Spleen (tissue), 7 donors: ENCODE measurements at regions not wholly inside any gene's neighbourhood (a gene's known extent, or its start where the extent isn't known, plus 50 kb on each side); places are given as distances from the start of the nearest gene placed in this dataset.

ENCODE experiments used
- CTCF ChIP-seq, 11 experiments: fragments of 200-600 bp in 7 of 11; fragments of 450-650 bp in 4 of 11; sonication (generic) in 4 of 11; IDR thresholded peaks in 8 of 11; conservative IDR thresholded peaks in 3 of 11; 1 replicate in 7 of 11; 2 replicates in 4 of 11; pipeline versions ENCODE4 v1.4.0 to v1.8.0; 2016 to 2021; ENCODE audit warnings: antibody characterized with exemption in 11 of 11, inconsistent platforms in 4 of 11, mild to moderate bottlenecking in 1 of 11
- POLR2A ChIP-seq, 3 donors: fragments of 450-650 bp; IDR thresholded peaks; one replicate each; pipeline ENCODE4 v1.5.1; 2017; ENCODE audit warnings: antibody characterized with exemption in 3 of 3, mild to moderate bottlenecking in 1 of 3
- POLR2AphosphoS5 ChIP-seq, 3 donors: sonication (generic); formaldehyde crosslinking; IDR thresholded peaks; one replicate each; pipeline ENCODE4 v1.5.1; 2017; ENCODE audit warnings: antibody characterized with exemption in 3 of 3
- donor health status: DM: no; HTN: no; CAD: no; lungs with moderate emphysema.
- donor health status: DM: no; HTN: no; CAD: no.
- donor health status: DM: no; HTN: no; CAD: no.

DNA sequence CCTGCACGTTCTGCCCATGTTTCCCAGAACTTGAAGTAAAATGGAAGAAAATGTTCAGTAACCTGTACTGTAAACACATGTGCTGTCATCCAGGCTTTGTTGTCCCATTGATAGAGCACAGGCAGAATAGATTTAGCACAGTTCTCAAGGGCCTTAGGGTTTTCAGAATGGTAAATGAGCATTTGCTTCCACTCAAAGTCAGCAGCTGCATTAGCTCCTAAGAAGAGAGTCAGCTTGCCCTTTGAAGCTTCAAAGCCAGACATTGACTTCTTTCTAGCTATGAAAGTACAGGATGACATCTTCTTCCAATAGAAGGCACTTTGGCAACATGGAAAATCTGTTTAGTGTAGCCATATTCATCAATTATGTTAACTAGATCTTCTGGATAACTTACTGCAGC is 76.2 kb upstream of the TMEM108 start:
- TF ChIP-seq POLR2AphosphoS5 (IDR thresholded peaks at IDR 0.05), result no peak
- no peak for TF ChIP-seq POLR2A (IDR thresholded peaks at IDR 0.05)
- TF ChIP-seq CTCF (IDR thresholded peaks at IDR 0.05 in 8 of 11, conservative IDR thresholded peaks at IDR 0.05 in 3 of 11), result no peak
